GM10266 (cell line): ENCODE measurements at regions not wholly inside any gene's neighbourhood (a gene's known extent, or its start where the extent isn't known, plus 50 kb on each side); places are given as distances from the start of the nearest gene placed in this dataset.

Experiments used
- DNase-seq: peaks from one replicate; pipeline ENCODE4 v3.0.0; 2012; ENCODE audit errors: extremely low spot score
- CTCF ChIP-seq: IDR thresholded peaks from 2 replicates; pipeline ENCODE4 v1.5.1; 2012; ENCODE audit warnings: mild to moderate bottlenecking, low read depth; ENCODE audit not compliant: control insufficient read depth, insufficient read depth; ENCODE audit errors: missing control alignments

DNA sequence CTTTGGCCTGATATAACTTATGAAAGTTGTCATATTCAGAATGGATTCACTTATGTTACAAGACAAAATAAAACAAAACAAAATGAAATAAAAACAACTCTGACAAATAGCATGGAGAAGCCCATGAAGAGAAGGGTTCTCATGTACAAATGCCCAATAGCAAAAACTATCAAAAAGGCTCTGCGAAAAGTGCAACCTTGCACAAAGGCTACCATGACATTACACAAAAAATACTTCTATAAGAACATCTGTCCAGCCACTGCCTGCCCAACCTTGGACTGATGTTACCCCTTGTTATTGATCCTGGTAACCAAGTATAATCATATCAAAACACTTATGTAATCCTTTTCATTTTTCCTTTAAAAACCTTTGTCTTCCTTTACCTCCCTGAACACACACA is 213.0 kb downstream of the ATP23 start:
- no peak for DNase-seq
- no peak for TF ChIP-seq CTCF

DNA sequence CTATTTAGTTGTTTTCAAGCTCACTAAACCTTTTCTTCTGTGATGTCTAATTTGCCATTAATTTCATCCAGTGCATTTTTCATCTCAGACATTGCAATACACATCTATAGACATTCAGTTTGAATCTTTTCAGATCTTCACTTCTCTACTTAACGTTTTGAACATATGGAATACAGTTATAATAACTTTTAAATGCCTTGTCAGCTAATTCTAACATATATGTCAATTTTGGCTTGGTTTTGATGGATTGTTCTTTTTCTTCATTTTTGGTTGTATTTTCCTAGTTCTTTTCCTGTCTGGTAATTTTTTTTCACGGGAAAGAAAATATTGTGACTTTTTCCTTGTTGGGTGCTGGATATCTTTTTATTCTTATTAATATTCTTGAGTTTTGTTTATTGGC is 215.3 kb downstream of the ATP23 start:
- no peak for TF ChIP-seq CTCF
- no peak for DNase-seq

GRCh38 chr12:58159941-58160340 is 218.6 kb downstream of the ATP23 start:
- TF ChIP-seq CTCF: no peak
- DNase-seq: no peak

DNA sequence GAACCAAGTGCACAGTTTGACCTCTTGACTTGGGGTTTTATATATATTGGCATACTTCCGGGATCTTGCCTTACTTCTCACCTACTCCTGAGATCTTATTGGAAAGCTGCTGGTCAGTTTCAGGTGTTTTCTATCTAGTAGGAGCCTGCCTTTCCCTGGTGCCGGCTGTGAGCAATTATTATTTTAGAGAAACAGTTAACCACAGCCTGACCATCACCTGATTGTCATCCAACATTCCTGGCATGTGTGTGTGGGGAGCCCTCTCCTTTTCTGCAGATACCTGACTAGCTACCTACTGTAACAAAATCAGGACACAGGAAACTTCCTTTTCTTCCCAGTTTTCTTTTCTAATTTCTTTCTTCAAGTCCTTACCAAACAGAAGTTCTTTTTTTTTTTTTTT is 220.4 kb downstream of the ATP23 start:
- no peak for DNase-seq
- TF ChIP-seq CTCF: no peak

DNA sequence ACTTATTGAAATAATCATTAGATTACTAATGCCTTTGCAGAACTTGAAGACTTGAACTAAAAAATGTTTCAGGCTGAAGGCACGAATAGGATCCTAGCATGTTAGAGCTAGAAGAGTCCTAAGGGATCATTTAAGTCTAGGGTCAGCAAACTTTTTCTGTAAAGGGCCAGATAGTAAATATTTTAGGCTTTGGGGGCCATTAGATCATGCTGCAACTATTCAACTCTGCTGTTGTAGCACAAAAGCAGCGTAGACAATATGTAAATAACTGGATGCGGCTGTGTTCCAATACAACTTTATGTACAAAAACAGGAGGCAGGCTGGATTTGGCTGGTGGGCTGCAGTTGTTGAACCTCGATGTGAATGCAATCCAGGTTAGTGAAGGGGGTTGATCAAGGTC is 221.7 kb downstream of the ATP23 start:
- no peak for DNase-seq
- TF ChIP-seq CTCF: no peak

DNA sequence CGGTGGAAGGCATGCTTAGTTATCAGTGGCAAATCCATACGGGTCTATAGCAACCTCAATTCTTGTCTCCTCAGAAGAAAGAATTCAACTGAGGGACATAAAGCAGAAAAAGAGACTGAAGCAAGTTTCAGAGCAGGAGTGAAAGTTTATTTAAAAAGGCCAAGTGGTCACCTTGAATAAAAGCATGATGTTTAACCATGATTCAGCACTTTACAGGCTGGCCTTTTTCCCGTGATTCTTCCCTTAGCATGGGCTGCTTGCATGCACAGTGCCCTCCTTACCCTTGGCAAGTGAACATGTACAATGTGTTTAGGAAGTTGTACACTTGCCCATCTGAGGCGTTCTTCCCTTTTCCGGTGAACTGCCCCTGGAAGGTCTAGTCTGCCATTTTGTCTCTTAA is 225.3 kb downstream of the ATP23 start:
- no peak for DNase-seq
- TF ChIP-seq CTCF: no peak

- no peak for DNase-seq
- TF ChIP-seq CTCF: no peak
These were observed 226.3 kb downstream of the ATP23 start for GRCh38 chr12:58167622-58168021.
